Testis (tissue), 2 donors: ENCODE measurements at regions not wholly inside any gene's neighbourhood (a gene's known extent, or its start where the extent isn't known, plus 50 kb on each side); places are given as distances from the start of the nearest gene placed in this dataset.

Source experiments
- CTCF ChIP-seq, 3 experiments: fragments of 450-650 bp in 2 of 3; fragments of 200-600 bp in 1 of 3; sonication (generic) in 1 of 3; IDR thresholded peaks; one replicate each; pipeline ENCODE4 v1.5.1; 2016 to 2019; ENCODE audit warnings: antibody characterized with exemption in 3 of 3, mild to moderate bottlenecking in 2 of 3, moderate library complexity in 1 of 3
- POLR2A ChIP-seq: fragments of 450-650 bp; IDR thresholded peaks from one replicate; pipeline ENCODE4 v1.6.1; 2017; ENCODE audit warnings: antibody characterized with exemption, mild to moderate bottlenecking, moderate library complexity

- no peak for TF ChIP-seq CTCF (IDR thresholded peaks at IDR 0.05)
- TF ChIP-seq POLR2A: no peak
These were observed 431.2 kb downstream of the CDH26 start for GRCh38 chr20:60389441-60389840.
